ENCODE measurements at regions not wholly inside any gene's neighbourhood (a gene's known extent, or its start where the extent isn't known, plus 50 kb on each side); places are given as distances from the start of the nearest gene placed in this dataset.

DNA sequence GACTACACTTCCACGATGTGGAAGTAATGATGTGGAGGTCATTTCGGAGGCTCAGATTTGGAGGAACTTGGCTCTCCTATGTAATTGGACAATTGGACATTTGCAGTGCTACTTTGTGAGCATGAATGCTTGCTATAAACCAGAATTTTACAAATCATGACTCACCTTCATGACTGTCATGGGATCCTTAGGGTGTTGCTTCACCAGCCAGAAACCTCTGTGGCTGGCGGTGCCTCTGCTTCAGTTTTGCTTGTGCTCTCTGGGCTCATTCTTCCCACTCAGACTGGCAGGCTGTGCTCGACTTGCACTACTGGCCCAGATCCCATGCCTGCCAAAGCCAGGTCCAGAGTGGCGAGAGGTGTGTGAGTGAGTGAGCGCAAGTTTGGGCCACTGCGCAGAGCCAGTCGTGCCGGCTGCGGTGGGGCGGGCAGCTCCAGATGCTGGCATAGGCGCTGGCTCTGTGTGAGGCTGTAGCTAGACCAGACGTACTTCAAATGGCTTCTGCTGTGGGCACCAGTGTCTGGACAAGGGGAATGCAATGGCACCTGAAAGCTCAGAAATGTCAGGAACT, 387.8 kb downstream of the AEBP2 start:
- DNase-seq (ENCODE audit: low spot score), result no peak

DNA sequence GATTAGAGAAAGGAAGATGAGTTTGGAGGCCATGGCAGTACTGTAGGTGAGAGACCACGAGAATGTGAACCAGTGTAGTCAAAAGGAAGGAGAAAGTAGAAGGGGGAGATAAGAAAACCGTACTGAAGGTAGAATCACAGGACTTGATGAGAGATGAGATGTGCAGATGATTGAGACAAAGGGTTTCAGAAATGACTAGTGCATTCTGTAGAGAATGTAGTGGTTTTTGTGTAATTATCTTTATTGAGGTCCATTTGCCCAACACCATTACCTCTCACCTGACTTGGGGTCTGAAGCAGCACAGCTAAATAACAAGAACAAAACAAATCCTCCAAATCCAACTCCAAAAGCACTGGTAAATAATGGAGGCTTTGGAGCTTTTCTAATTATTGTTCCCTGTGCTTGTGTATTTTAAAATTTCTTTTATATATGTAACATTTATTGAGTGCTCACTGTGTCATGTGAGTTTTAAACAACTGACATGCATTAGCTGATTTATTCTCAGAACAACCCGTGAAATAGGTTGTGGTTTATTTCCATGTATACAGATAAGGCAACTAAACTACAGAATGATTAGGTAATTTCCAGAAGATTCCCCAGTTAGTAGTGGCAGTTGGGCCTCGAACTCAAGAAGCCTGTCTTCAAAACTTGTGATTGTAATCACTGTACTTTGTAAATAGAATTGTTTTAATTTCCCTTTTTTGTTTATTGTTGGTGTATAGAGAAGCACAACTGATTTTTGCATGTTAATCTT, 390.0 kb downstream of the AEBP2 start:
- DNase-seq (ENCODE audit: low spot score), result no peak

DNA sequence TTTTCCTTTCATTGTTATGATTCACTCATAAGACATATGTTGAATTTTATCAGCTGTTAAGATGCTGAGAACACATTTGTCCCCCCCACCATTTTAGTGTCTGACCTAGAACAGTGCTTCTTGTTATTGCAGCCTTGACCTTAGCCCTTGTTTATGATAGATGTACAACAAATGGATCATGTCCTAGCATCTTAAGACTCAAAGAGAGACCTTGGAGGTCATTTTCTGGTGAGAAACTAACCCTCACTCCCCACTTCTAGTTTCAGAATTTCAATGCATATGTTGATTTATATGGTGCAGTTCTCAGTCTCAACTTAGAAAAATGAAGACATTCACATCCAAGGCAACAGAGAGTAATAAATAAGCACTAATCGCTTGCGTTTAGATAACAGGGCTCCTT, 391.2 kb downstream of the AEBP2 start:
- DNase-seq (ENCODE audit: low spot score), result no peak

DNA sequence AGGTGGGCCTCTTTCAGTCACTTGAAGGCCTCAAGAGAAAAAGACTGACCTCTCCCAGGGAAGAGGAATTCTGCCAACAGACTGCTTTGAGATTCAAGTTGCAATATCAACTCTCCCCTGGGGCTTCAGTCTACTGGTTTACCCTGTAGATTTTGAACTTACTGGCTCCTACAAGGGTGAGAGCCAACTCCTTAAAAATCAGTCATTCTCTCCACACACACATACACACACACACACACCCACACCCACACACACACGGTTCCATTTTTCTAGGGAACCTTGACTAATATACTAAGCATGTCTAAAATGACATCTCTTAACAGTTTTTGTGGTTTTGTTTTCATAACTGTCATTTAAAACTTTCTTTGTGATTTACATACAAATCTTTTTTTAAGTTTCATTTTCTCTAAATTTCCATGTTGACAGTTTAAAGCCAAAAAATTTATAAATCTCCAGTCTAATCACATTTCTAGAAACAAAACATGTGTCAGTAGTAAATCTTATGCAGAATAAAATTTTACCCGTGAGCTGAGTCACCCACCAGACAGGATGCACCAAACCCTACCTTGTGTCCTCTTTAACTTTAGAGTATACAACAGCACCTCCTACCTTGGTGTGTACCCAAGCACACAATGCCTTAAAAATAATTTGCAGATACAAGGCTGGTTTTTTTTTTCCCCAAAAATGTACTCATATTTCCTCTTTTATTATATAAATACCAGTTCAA, 394.6 kb downstream of the AEBP2 start:
- no peak for DNase-seq (ENCODE audit: low spot score)

DNA sequence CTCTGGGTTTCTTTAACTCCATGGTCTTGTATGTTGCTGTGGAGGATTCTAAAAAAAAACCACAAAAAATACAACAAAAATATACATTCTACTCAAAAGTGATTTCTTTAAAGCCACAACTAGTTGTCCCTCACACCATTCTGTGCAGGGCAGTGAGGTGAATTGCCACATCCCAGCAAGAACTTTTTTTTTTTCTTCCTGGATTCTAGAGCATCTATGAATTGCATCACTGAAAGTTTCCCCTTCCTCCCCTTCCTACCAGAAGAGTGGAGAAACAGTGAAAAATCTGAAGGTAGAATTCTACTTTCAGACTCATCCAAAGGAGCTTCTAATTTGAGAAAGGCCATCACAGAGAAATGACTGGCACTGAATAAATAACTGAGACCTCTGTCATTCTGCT, 395.3 kb downstream of the AEBP2 start:
- DNase-seq (ENCODE audit: low spot score), result no peak

DNA sequence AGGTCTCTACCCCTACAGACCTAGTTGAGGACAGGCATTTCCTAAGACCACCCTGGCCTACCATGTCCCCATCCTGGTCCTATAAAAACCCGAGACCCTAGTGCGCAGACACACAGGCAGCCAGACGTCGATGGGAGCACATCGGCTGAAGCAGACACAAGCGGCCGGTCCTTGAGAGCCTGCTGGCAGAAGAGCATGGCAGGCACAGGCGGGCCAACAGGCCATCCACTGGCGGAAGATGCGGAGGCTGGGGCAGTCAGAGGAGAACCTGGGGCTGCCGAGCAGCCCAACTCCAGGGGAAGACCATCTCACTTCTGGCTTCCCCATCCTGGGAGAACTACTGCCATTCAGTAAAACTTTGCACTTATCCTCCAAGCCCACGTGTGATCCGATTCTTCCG, 396.8 kb downstream of the AEBP2 start:
- DNase-seq (ENCODE audit: low spot score), result no peak

DNA sequence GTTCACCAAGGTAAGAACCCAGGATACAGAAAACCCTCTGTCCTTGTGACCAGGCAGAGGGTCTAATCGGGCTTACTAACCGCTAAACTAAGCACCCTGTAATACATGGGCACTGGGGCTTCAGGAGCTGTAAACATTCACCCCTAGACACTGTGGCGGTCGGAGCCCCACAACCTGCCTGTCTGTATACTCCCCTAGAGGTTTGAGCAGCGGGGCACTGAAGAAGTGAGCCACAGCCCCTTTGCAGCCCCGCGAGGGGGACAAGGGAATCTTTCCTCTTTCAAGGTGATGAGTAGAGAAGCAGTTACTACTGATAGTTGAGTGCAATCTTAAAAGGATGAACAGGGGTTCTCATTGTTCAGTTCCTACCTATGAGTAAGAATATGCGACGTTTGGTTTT, 397.2 kb downstream of the AEBP2 start:
- DNase-seq (ENCODE audit: low spot score), result no peak

DNA sequence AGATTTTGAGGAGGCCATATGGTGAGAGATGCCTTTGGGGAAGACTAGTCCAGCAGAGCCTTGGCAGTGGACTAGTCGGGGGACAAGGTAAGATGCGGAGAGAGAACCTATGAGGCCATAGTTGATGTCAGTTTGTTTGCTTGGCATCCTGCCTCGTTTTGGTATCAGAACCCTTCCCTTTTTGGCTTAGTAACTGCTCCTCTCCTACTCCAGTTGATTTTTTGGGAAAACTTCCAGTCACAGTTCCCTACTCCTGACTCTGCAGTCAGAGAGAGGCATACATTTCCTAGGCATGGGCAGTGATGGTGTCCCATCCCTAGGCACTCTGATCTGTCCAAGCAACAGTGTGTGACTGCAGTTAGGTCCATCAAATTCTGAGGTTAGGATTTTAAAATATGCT, 398.3 kb downstream of the AEBP2 start:
- DNase-seq (ENCODE audit: low spot score), result no peak

DNA sequence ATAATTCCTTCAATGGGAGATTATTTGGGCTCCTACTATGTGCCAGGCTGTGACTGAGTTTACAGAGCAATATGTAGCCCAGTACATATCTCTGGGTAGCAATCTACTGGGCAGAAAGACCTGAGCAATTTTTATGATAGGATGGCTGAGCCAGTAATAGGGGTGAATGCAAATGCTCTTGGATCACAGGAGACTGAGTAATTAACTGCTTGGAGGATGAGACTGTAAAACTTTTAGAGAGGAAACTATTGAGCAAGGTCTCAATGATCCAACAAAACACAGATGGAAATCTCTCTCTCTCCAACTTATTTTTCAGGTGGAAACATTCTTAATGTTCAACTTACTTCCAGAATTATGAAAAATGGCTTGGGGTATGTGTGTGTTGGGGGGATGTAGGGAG, 402.2 kb downstream of the AEBP2 start:
- DNase-seq (ENCODE audit: low spot score), result no peak

DNA sequence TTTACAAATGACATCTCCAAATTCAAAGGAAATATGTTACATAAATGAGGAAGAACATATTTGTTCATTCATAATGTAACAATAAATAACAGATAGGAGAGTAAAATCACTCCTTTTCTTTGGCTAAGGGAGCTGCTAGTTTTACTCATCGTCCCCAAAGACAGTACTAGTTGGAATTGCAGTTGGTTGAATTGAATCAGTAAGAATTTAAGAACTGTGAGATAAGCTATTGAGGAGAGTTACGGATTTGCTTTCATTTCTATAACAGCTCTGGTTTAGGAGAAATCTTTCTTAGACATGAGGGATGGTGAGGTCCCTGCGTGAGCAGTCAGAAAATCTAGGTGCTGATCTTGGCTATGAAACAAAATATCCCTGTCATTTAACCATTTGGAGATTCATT, 402.8 kb downstream of the AEBP2 start:
- no peak for DNase-seq (ENCODE audit: low spot score)

DNA sequence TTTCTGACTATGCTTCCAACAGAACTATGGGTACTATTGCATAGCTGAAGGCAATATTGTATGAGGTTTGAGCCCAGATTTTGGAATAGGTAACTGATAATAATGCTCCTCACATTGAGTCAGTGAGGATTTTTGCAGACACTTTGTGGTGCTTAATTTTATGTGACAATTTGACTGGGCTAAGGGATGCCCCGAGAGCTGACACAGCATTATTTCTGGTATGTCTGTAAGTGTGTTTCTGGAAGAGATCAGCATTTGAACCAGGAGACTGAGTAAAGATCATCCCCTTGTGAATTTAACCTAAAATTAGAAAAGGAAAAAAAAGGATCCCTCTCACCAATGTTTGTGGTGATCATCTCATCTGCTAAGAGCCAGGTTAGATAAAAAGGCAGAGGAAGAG, 404.9 kb downstream of the AEBP2 start:
- DNase-seq (ENCODE audit: low spot score), result no peak

DNA sequence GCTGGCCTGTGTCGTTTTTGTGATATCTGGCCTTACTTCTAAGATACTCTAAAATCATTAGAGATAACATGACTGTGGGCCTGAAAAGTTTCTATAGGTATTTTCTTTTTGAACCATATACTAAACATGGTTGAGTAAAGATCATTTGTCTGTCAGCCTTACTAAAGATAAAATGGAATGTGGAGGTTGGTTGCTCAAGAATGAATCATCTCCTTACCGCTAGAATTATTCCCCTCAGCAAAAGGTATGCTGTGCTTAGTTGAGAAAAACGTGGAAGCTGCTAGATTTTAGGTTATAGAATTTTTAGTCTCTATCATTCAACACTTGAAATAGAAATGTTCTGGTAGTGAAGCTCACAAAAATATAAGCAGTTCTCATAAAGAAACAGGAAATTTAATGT, 407.3 kb downstream of the AEBP2 start:
- DNase-seq (ENCODE audit: low spot score), result no peak

DNA sequence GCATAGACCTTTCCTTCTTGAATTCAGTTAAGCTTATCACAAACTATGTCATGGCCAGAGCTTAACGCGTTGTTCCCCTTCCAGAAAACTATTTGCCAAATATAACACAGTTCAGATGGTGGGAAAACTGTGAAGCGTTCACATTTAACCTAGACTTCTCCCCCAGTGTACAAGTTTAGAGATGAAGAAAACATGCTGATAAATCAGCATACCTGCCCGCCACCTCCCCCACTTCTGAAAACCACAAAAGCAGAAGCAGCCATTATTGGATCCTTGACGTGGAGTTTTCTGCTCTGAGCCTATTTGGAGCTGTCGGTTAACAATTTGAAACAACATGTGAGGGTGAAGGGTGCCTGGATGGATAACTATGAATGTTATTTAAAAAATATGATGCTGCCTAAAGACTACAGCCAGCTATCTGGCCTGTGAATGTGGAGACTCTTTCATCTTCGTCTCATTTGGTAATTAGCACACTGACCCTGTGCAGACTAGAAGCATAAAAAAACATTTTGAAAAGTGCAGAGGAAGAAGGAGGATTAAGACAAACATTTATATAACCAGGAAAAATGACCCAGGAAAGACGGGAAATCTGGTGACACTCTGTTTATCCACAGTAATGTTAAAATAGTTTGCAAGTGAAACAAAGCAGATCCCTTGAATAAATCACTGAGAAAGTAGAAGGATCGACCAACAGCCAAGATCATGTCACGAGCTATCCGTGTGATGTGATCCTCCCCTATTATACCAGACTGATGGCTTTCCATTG, 408.2 kb downstream of the AEBP2 start:
- no peak for DNase-seq (ENCODE audit: low spot score)

DNA sequence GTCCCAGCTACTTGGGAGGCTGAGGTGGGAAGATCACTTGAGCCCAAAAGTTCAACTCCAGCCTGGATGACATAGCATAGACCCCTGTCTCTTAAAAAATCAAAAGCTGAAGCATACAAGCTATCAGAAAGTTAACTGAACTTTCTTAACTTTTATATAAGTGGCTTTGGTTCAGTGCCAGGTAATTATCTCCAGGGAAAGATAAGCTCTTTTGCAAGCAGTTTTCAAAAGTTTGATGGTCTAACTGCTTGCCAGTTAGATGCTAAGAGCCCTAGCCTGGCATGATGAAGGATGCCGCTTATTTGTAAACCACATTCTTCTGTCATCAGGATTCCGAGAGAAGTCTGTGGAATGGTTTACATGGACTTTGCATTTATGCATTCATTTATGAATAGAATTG, 409.1 kb downstream of the AEBP2 start:
- no peak for DNase-seq (ENCODE audit: low spot score)

DNA sequence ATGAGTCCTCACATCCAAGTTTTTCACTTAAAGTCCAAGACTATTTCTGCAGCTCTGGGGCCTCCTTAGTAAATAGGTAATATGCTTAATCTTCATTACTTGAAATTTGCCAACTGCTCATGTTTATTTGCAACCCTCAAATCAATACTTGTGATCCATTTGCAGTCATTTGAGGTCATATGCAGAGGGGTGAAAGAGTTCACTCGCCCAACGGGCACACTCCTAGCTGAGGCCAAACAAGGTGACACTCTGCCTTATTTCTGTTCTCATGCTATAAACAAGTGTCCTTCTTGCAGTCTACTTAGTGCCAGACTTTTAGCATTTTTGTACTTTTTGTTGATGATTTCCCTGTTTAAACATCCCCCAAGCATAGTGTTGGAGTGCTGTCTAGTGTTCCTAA, 409.9 kb downstream of the AEBP2 start:
- DNase-seq (ENCODE audit: low spot score), result no peak

DNA sequence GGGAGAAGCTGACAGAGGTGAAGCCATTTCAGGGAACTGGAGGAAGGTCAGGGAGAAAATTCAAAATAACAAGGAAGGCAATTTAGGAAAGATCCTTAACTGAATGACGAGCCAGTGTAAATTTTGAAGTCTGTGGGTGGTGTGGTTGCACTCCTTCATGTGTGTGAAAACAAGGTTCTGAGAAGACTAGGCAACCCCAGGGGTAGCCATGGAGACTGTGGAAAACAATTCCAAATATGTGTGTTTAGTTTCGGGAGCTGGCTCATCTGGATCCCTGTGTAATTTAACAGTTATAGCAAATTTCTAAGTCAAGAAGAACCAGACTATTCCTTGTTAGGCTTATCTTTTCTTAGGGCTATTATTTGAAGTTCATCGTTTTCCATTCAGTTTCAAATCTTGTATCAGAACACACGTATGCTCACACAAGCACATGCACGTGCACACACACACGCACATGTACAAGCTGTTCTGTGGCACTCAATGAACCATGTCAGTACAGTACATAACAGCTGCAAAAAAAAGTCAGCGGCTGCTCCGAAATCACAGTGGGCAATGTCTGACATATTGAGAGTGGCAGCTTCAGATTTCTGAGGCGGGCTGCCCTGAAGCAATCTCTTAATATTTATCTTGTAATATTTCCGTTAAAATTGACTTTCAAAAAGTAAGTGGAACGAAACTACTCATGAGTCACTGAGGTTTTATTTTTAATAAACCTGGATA, 411.2 kb downstream of the AEBP2 start:
- no peak for DNase-seq (ENCODE audit: low spot score)

DNA sequence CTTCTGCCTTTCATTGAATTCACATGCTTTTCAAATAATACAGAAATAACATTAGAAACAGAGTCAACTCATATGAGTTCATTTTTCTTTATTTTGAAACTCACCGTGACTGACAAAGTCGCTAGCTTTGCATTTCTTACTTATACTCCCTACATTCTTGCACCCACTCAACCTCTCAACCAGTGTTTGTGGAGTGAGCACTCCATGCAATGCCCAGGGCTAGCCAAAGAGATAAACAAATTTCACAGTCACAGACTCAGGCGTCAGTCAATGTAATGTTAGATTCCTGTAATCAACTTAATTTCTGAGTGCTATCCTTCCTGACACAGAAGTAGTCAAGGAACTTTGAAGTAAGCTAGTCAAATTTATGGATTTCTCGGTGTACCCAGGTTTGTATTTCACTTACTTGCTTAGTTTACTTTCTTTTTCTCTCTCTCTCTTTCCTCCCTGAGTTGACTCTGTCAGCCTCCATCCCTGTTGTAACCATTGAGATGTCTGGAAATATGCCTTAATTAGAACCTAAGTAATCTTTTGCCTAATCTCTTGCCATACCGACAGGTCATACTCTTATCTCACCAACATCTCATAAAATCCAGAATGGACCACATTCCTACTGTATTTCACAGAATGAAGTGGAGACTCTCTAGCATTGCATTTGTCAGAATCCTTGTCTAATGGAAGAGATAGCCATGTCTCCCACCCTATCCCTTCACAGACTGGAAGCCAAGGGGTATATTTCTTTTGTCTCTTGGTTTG, 413.0 kb downstream of the AEBP2 start:
- DNase-seq (ENCODE audit: low spot score), result no peak

DNA sequence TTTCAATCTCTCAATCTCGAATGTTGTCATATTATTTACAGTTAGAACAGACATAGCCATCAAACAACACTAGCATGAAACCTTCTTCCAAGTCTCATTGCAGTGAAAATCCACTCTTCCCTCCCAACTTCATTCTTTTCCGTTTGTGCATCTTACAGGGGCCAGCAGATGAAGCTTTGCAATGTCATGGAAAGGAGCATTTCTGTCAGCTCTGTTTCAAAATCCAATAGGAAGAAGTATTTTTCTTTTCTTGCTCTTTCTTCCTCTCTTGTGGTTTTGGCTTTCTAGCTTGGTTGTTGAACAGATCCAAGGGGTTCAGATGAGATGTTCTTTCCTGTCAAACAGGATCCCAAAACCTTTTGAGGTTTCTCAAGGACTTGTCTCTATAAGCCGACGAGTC, 416.6 kb downstream of the AEBP2 start:
- no peak for DNase-seq (ENCODE audit: low spot score)

DNA sequence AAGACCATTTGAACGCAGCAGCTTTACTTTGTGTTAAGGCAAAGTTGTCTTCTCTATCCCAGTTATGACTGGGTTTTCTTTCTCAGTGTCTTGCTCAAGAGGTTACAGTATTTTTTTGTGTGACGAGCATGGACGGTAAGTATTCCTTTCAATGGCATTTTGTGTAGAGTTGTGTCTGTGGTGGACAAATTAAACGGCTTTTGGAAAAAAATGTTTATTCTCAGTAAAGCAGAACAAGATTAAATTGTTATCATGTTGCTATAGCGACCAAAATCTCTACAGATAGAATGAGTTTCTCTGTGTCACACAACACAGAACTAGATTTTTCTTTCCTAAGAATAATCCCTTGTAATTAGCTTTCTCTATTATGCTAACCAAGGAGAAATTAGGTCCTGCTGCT, 417.1 kb downstream of the AEBP2 start:
- DNase-seq (ENCODE audit: low spot score), result no peak

DNA sequence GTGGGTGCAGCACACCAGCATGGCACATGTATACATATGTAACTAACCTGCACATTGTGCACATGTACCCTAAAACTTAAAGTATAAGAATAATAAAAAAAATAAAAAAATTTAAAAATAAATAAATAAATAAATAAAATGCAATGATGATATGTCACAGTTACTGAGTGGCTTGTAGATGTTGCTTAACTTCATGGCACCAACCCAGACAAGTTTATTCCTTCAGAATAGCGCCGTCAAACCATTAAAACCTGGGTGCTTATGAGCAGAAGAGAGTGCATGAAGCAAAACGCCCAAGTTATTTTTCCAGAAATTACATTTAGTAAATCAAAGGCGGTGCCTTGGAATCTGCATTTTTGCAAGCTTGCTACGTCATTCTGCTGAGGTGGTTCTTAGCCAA, 417.9 kb downstream of the AEBP2 start:
- DNase-seq (ENCODE audit: low spot score), result no peak

DNA sequence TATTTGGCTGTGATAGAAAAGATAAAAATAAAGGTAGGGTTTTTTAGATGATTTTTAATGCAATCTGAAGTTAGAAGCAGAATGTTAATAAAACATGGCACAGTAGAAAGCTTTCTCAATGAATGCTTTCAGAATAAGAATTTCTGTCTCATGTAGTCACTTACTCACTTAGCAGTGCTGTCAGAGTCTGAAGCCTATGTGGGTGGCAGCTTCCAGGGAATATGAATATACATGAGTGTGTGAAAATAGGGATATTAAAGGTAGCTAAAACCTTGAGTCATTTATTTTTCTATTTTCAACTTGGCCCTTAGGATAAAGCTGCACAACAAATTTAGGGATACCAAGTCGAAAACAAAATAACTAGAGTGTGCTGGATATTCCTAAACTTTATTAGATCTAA, 427.9 kb downstream of the AEBP2 start:
- DNase-seq (ENCODE audit: low spot score), result no peak

Measured in ecto neural progenitor cell (in vitro differentiated cells).